Astrocyte (in vitro differentiated cells and primary cell): ENCODE measurements at regions not wholly inside any gene's neighbourhood (a gene's known extent, or its start where the extent isn't known, plus 50 kb on each side); places are given as distances from the start of the nearest gene placed in this dataset.

ENCODE experiments used
- CTCF ChIP-seq: IDR thresholded peaks from 2 replicates; pipeline ENCODE4 v1.5.1; 2011; ENCODE audit warnings: low read depth, mild to moderate bottlenecking, inconsistent platforms, low read length, moderate library complexity; ENCODE audit not compliant: insufficient read depth
- EZH2 ChIP-seq: IDR thresholded peaks from 2 replicates; pipeline ENCODE4 v1.6.1; 2012; ENCODE audit warnings: mild to moderate bottlenecking, low read length, inconsistent platforms; ENCODE audit not compliant: insufficient read depth

- TF ChIP-seq CTCF (no peak), EZH2 (no peak)
These were observed 124.1 kb upstream of the PDHA2 start for GRCh38 chr4:95715830-95716229.
